IMR-90 (cell line): ENCODE measurements at regions not wholly inside any gene's neighbourhood (a gene's known extent, or its start where the extent isn't known, plus 50 kb on each side); places are given as distances from the start of the nearest gene placed in this dataset.
A peak's percentile ranks its signal among the peaks of the same experiment; 100 is the strongest.
"Not testable (repeated sequence)": the region's sequence is repeated elsewhere in the genome, so short reads cannot be mapped to it uniquely, and the experiment has no call there.

Experiments used
- ATAC-seq: fragments of 200-7000 bp; cut with Tn5 transposase; 2 replicates; pipeline ENCODE4 v1.9.1; 2020; ENCODE audit warnings: low read depth, mild to moderate bottlenecking, moderate library complexity
- BruUV-seq: library from RNA; stranded (reverse); fragments of 400-500 nt; replicated peaks from 2 replicates; lab custom pipeline; 2021; lab: Mats Ljungman, UMichigan
- CTCF ChIA-PET: fragments of 300-600 bp; formaldehyde crosslinking; extraction: SDS; loops from one replicate; lab custom pipeline; 2021; ENCODE audit warnings: antibody characterized with exemption; lab: Yijun Ruan, JAX
- POLR2A ChIA-PET: fragments of 300-600 bp; sonication (Branson Sonifier 250); formaldehyde crosslinking; loops from one replicate; lab custom pipeline; 2022; ENCODE audit warnings: antibody characterized with exemption; ENCODE audit not compliant: unreplicated experiment; lab: Charles Lee
- DNase-seq: peaks from one replicate; pipeline ENCODE4 v3.0.0; 2013
- H2AFZ ChIP-seq: replicated peaks from 2 replicates; pipeline ENCODE3; 2013; ENCODE audit warnings: low read length, mild to moderate bottlenecking; ENCODE audit not compliant: poor library complexity
- H2AK5ac ChIP-seq: 2 replicates; pipeline ENCODE4 v1.6.1; 2013; ENCODE audit warnings: low read depth, low read length, inconsistent platforms
- H2AK9ac ChIP-seq: replicated peaks from 2 replicates; pipeline ENCODE3; 2013; ENCODE audit warnings: mild to moderate bottlenecking, low read depth, low read length, moderate library complexity; ENCODE audit not compliant: poor library complexity
- H2BK120ac ChIP-seq: 2 replicates; pipeline ENCODE4 v1.6.1; 2013; ENCODE audit warnings: low read depth, low read length, inconsistent platforms
- H2BK15ac ChIP-seq: 3 replicates; pipeline ENCODE4 v1.6.1; 2013; ENCODE audit warnings: low read depth, low read length, inconsistent platforms
- H2BK20ac ChIP-seq: 2 replicates; pipeline ENCODE4 v1.6.1; 2013; ENCODE audit warnings: low read depth, mild to moderate bottlenecking, inconsistent platforms, low read length, moderate library complexity
- H2BK5ac ChIP-seq: 2 replicates; pipeline ENCODE4 v1.6.1; 2013; ENCODE audit warnings: mild to moderate bottlenecking, low read depth, low read length, inconsistent platforms; ENCODE audit not compliant: poor library complexity, severe bottlenecking
- H3K14ac ChIP-seq: replicated peaks from 2 replicates; pipeline ENCODE4 v1.6.1; 2013; ENCODE audit warnings: low read depth, low read length, inconsistent platforms
- H3K18ac ChIP-seq: 2 replicates; pipeline ENCODE4 v1.6.1; 2013; ENCODE audit warnings: low read depth, low read length, control low read depth
- H3K23ac ChIP-seq: 2 replicates; pipeline ENCODE4 v1.6.1; 2013; ENCODE audit warnings: low read depth, low read length, inconsistent platforms
- H3K27ac ChIP-seq: 2 replicates; pipeline ENCODE4 v1.5.1; 2013; ENCODE audit warnings: mild to moderate bottlenecking, control low read depth, low read length; ENCODE audit not compliant: insufficient read depth
- H3K27me3 ChIP-seq: 2 replicates; pipeline ENCODE4 v1.6.1; 2013; ENCODE audit warnings: low read length; ENCODE audit not compliant: control insufficient read depth, insufficient read depth
- H3K36me3 ChIP-seq: 2 replicates; pipeline ENCODE4 v1.6.1; 2013; ENCODE audit warnings: low read length, mixed read lengths; ENCODE audit not compliant: control insufficient read depth, insufficient read depth
- H3K4ac ChIP-seq: 2 replicates; pipeline ENCODE4 v1.6.1; 2013; ENCODE audit warnings: low read depth, low read length, inconsistent platforms
- H3K4me1 ChIP-seq: 2 replicates; pipeline ENCODE4 v1.6.1; 2013; ENCODE audit warnings: low read length, mixed read lengths; ENCODE audit not compliant: control insufficient read depth, insufficient read depth
- H3K4me2 ChIP-seq: 2 replicates; pipeline ENCODE4 v1.6.1; 2013; ENCODE audit warnings: low read depth, mild to moderate bottlenecking, control low read depth, low read length, moderate library complexity
- H3K4me3 ChIP-seq: 2 replicates; pipeline ENCODE4 v1.5.1; 2013; ENCODE audit warnings: low read depth, mild to moderate bottlenecking, control low read depth, low read length, moderate library complexity; ENCODE audit not compliant: insufficient read depth
- H3K56ac ChIP-seq: 2 replicates; pipeline ENCODE4 v1.6.1; 2013; ENCODE audit warnings: low read length, inconsistent platforms; ENCODE audit not compliant: insufficient read depth; ENCODE audit errors: extremely low read depth
- H3K79me1 ChIP-seq, 2 experiments: 2 replicates each; pipeline ENCODE4 v1.6.1; 2013; ENCODE audit warnings: low read length in 2 of 2, inconsistent platforms in 1 of 2, low read depth in 1 of 2
- H3K9ac ChIP-seq: 2 replicates; pipeline ENCODE4 v1.6.1; 2013; ENCODE audit warnings: low read depth, low read length, control low read depth
- H3K9me1 ChIP-seq: 2 replicates; pipeline ENCODE4 v1.6.1; 2013; ENCODE audit warnings: low read length, inconsistent platforms; ENCODE audit not compliant: insufficient read depth
- H3K9me3 ChIP-seq: 2 replicates; pipeline ENCODE4 v1.6.1; 2013; ENCODE audit warnings: low read length; ENCODE audit not compliant: control insufficient read depth, insufficient read depth
- H4K20me1 ChIP-seq: 2 replicates; pipeline ENCODE4 v1.6.1; 2013; ENCODE audit warnings: low read length, inconsistent platforms; ENCODE audit not compliant: insufficient read depth
- H4K5ac ChIP-seq: 2 replicates; pipeline ENCODE4 v1.6.1; 2013; ENCODE audit warnings: mild to moderate bottlenecking, low read depth, low read length, control low read depth
- H4K8ac ChIP-seq, 2 experiments: 2 replicates each; pipeline ENCODE4 v1.6.1; 2013; ENCODE audit warnings: low read depth in 2 of 2, low read length in 2 of 2, control low read depth in 1 of 2, inconsistent platforms in 1 of 2
- H4K91ac ChIP-seq: 2 replicates; pipeline ENCODE4 v1.6.1; 2013; ENCODE audit warnings: low read depth, low read length, inconsistent platforms; ENCODE audit not compliant: insufficient read depth
- CEBPB ChIP-seq: IDR thresholded peaks from 2 replicates; pipeline ENCODE4 v1.6.1; 2012; ENCODE audit warnings: low read depth, low read length, improper control_type of control experiment
- CHD1 ChIP-seq: IDR thresholded peaks from 2 replicates; pipeline ENCODE4 v1.6.1; 2012; ENCODE audit warnings: low read depth, low read length, improper control_type of control experiment
- WGBS, 2 experiments: methylation state at CpG; one replicate each; pipeline versions ENCODE4 v1.1.5 to v1.1.7; 2013; ENCODE audit warnings: missing lambda C conversion rate in 2 of 2; ENCODE audit not compliant: insufficient read length in 1 of 2; ENCODE audit errors: extremely low coverage in 2 of 2; 5-methylcytosine and 5-hydroxymethylcytosine counted together
- dilution Hi-C: fragments of 300-500 bp; cut with HindIII; formaldehyde crosslinking; loops from one replicate; pipeline ENCODE4 v1.14.3; 2018; ENCODE audit warnings: low sequenced_read_pairs; ENCODE audit not compliant: unreplicated experiment
- in situ Hi-C: fragments of 300-500 bp; cut with MboI; formaldehyde crosslinking; loops from 3 replicates; pipeline ENCODE4 v1.14.3; 2019; ENCODE audit warnings: low sequenced_read_pairs, inconsistent platforms, mixed read lengths
- intact Hi-C: fragments of 100-400 bp; cut with micrococcal nuclease; formaldehyde crosslinking; loops from 2 replicates; pipeline ENCODE4 v1.10.0; 2022
- TF ChIP-seq, protein P1 (sequence below): conservative IDR thresholded peaks from 2 replicates; pipeline ENCODE4 v1.5.1; 2012; ENCODE audit warnings: mild to moderate bottlenecking, low read depth, low read length, improper control_type of control experiment

DNA sequence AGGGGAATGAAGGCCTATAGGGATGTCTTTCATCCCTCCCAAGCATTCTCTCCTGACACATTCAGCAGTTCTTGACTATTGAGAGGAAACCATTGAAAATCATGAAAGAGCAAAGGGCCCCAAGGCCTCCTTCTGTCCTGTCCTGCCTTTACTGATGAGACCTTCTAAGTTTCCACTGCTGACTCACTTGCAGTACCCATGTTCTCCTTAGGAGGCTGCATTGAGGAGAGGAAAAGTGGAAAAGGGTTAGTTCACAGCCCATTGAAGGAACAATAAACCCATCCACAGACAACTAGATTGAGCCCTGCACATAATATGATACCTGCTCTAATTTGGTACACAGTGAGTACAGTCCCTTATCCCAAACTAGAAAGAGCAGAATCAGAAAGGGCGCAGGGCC is 115.1 kb upstream of the PNPLA4 start:
- CTCF ChIA-PET = no interaction called here
- Histone ChIP-seq H3K18ac (no peak overlapping the region), H2BK20ac (no peak overlapping the region), H4K20me1 (no peaks in the 10 kb centered on the region), H3K79me1 (no peaks in the 10 kb centered on the region), H2AK5ac (no peak overlapping the region), H3K9me3 (no peaks in the 10 kb centered on the region), H2AFZ (no peak overlapping the region), H4K5ac (no peak overlapping the region), H3K4me1 (no peaks in the 10 kb centered on the region), H3K9ac (no peak overlapping the region), H3K56ac (no peak overlapping the region), H3K36me3 (no peaks in the 10 kb centered on the region), H4K91ac (no peak overlapping the region), H2BK120ac (no peak overlapping the region), H3K27me3 (no peaks in the 10 kb centered on the region), H3K4me3 (no peak overlapping the region), H3K27ac (no peak overlapping the region), H2AK9ac (no peak overlapping the region), H3K9me1 (no peaks in the 10 kb centered on the region), H2BK15ac (no peak overlapping the region), H4K8ac (no peak overlapping the region), H3K4me2 (no peak overlapping the region), H3K14ac (no peak overlapping the region), H2BK5ac (no peak overlapping the region), H3K4ac (no peak overlapping the region), H3K23ac (no peak overlapping the region)
- no peak for ATAC-seq
- no TSS peak for BruUV-seq
- in situ Hi-C loops = no loop called here
- WGBS, 2 experiments = no CpG with 5 or more reads among the region's 1 CpG
- TF ChIP-seq, protein P1, sequence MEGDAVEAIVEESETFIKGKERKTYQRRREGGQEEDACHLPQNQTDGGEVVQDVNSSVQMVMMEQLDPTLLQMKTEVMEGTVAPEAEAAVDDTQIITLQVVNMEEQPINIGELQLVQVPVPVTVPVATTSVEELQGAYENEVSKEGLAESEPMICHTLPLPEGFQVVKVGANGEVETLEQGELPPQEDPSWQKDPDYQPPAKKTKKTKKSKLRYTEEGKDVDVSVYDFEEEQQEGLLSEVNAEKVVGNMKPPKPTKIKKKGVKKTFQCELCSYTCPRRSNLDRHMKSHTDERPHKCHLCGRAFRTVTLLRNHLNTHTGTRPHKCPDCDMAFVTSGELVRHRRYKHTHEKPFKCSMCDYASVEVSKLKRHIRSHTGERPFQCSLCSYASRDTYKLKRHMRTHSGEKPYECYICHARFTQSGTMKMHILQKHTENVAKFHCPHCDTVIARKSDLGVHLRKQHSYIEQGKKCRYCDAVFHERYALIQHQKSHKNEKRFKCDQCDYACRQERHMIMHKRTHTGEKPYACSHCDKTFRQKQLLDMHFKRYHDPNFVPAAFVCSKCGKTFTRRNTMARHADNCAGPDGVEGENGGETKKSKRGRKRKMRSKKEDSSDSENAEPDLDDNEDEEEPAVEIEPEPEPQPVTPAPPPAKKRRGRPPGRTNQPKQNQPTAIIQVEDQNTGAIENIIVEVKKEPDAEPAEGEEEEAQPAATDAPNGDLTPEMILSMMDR = 0 out of 2 replicates have a peak, but pooled peaks have one; percentile 1
- TF ChIP-seq CHD1 (no peak), CEBPB (no peak)
- POLR2A ChIA-PET = no interaction called here
- intact Hi-C loops = no loop called here
- dilution Hi-C loops = no loop called here
- no peak for DNase-seq

DNA sequence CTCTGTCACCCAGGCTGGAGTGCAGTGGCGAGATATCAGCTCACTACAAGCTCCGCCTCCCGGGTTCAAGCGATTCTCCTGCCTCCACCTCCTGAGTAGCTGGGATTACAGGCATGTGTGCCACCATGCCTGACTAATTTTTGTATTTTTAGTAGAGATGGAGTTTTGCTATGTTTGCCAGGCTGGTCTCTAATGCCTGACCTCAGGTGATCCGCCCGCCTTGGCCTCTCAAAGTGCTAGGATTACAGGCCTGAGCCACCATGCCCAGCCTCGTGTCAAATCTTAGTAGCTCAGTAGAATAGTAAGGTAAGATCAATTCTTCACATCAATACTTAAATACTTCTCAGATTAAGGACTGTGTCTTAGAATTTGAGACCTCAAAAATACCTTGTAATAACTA is 112.5 kb upstream of the PNPLA4 start:
- H4K5ac ChIP-seq, H3K4me2 ChIP-seq, H3K14ac ChIP-seq, H3K4me1 ChIP-seq, H3K56ac ChIP-seq, H2BK20ac ChIP-seq, H2BK5ac ChIP-seq, in situ Hi-C loops, H3K27ac ChIP-seq, dilution Hi-C loops, POLR2A ChIA-PET, H3K23ac ChIP-seq, H4K20me1 ChIP-seq, H3K4ac ChIP-seq, H4K91ac ChIP-seq, intact Hi-C loops, H2AFZ ChIP-seq, H2AK9ac ChIP-seq, ATAC-seq, DNase-seq, H3K9me1 ChIP-seq, H3K79me1 ChIP-seq, H3K4me3 ChIP-seq, H3K9me3 ChIP-seq, H2AK5ac ChIP-seq, BruUV-seq, H3K9ac ChIP-seq, H3K36me3 ChIP-seq, H2BK15ac ChIP-seq, H2BK120ac ChIP-seq, H3K18ac ChIP-seq, CTCF ChIA-PET, H4K8ac ChIP-seq, H3K27me3 ChIP-seq: not testable (repeated sequence)
- WGBS, 2 experiments = no CpG with 5 or more reads among the region's 7 CpGs
